HG03571 (cell line): ENCODE measurements at regions not wholly inside any gene's neighbourhood (a gene's known extent, or its start where the extent isn't known, plus 50 kb on each side); places are given as distances from the start of the nearest gene placed in this dataset.

Experiments used
- ATAC-seq: cut with Tn5 transposase; IDR thresholded peaks from one replicate; pipeline ENCODE4 v1.9.1; 2021; ENCODE audit not compliant: unreplicated experiment

DNA sequence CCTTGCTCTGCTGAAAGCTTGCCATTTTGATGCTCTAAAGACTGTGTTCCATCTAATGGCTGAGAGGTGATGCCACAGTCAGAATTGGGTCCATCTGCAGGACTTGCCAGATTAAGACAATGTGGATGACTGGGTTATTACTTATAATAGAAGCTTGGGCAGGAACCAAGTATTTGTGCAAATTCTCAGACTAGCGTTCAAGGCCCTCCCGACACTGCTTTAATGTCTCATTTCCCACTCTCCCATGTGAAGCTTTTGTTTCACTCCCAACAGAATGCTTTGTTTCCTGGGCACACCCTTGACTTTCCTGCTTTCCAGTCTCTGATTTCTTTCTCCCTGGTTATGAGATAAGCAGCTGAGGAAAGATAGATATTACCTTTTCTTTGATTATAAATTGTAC, 215.8 kb downstream of the KCNS3 start:
- no peak for ATAC-seq

DNA sequence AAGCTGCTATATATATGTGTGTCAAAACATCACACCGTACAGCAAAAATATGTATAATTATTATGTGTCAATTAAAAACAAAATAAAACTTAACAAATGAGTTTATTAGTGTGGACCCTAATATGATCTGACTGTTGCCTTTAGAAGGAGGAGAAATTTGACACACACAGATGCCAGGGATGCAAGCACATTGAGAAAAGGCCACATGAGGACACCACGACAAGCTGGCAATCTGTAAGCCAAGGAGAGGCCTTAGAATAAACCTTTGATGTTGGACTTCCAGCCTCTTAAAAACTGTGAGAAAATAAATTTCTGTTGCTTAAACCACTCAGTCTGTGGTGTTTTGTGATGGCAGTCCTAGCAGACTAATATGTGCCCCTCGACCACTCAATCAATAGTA, 214.7 kb downstream of the KCNS3 start:
- ATAC-seq = no peak

- no peak for ATAC-seq
Observed at GRCh38 chr2:18092760-18093159, 214.3 kb downstream of the KCNS3 start.

DNA sequence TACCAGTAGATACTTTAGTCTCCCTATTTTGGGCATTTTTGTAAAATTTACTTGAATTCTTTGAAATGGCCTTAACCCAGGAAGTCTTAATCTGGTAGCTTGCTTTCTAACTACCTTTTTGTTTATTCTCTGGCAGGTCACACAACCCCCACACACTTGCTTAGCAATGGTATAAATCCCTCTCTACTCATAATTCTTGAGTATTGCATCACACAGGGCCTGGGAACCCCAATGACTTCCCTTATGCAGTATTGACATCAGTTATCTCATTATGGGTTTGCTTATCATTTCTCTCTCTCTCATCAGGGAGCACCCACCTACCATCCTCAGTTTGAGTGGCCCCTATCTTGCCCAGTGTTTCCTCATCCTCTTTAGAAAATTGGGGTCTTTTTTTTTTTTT, 207.1 kb downstream of the KCNS3 start:
- no peak for ATAC-seq

DNA sequence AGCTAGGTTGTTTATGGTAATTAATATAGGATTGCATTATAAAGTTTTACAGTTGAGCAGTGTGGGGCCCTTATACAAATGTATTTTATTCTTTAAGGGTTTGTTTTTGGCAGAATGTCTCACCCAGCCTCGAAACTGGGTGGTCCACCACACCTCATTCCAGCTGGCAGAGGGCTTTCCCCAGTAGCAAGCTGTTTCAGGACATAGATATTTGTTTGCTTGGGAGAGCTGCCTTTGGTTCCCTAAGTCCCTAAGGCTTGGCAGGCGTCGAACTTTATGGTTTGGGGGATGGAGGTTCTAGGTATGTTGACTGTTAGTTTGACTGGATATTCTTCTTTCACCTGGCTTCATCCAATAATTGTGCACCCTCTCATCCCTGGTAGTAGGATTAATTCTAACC, 205.9 kb downstream of the KCNS3 start:
- no peak for ATAC-seq

GRCh38 chr2:18083806-18084205, 205.3 kb downstream of the KCNS3 start:
- ATAC-seq = no peak

DNA sequence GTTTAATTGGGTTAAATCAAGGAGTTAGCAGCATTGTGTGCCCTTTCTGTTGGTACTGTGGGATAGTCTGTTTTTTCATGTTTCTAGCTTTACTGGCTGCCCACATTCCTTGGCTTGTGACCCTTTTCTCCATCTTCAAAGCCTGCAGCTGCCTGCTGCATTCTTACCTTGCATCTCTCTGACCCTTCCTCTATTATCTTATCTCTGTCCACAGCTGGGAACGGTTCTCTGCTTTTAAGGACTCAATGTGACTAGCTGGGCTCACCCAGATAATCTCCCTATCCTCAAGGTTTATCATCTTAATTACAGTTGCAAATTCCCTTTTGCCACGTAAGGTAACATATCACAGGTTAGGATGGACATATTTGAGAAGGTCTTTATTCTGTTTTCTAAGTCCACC, 199.7 kb downstream of the KCNS3 start:
- no peak for ATAC-seq

DNA sequence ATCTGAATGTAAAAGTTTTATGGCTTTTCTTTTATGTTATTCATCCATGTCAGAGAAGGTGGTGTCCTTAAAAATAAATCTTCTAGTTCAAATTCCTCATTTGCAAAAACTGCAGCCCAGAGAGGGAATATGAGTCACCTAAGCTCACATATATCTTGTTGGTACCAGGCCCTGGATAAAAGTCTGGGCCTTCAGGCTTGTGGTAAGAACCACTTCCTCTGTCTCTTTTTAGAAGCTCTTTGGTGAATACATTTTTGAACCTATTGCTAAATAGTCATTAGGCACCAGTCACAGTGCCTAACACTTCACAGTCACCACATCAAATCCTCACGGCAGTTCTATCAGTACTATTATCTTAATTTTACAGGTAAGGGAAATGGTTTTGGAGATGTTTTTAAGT, 199.2 kb downstream of the KCNS3 start:
- no peak for ATAC-seq

GRCh38 chr2:18077231-18077630, 198.8 kb downstream of the KCNS3 start:
- no peak for ATAC-seq

DNA sequence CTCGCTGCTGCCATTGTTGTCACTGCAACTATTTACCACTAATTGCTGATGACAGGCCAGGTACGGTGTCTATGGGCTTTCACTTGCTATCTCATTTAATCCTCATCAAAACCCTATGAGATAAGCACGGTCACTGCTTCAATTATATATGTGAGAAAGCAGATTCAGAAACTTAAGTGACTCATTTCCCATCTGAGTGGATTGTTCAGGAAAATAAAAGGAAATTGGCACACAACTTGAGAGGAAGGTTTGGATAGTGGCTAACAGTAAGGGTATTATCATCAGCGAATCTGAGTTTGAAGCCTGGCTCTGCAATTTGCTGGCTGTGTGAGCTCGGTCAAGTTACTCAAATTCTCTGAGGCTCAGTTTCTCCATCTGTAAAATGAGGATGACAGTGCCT, 196.0 kb downstream of the KCNS3 start:
- ATAC-seq = no peak

DNA sequence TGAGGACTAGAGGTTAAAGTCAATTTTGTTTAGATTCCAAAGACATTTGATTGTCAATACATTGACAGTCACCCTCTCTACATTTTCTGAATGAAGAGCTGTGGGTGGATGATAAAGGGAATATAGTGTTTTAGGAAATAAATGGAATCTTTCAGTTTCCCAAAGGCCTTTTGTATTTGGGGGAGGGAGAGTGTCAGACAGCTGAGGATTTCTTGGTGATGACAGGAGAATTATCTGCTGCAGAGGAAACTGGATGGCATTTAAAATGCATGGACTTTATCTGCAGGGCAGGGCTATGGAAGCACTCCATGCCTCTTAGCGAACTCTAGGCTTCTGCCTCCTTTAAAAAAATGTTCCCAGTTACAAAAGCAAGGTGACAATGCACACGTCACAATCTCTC, 195.1 kb downstream of the KCNS3 start:
- no peak for ATAC-seq

GRCh38 chr2:18067588-18068384, 189.3 kb downstream of the KCNS3 start:
- ATAC-seq = no peak

DNA sequence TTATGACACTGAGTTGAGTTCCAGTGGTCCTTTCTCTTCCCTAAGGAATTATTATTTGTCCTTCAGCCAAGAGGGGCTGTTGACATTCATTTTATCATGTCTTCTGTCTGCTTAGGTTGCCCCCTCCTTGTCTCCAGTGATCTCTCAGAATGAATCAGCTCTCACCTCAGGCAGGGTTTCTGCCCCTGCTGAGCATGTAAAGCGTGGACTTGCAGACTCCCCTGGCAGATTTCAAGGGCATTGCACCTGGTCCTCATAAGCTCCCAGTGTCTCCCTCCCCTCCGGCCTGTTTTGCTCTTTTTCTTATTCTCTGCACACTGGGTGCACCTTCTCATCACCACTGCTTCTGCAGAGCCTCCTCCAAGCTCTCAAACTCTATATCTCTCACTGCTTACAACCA, 188.4 kb downstream of the KCNS3 start:
- ATAC-seq = no peak

DNA sequence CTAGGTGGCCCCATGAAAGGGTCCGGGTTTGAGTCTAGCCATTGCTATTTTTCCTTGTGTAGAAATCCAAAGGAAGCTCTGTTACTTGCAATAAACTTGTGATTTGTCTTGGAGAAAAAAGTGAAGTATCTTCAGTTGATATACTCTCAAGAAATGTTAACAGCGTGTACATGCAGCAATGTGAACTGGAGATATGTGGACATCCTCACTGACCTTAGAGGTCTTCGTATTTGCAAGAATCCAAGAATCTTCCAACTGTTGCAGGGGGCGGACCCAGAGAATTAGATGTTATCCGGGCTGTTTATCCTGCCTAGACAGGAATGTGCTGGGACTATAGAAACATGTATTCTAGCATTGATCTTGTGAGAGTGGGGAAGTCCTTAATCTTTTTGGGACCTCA, 187.6 kb downstream of the KCNS3 start:
- ATAC-seq = no peak

- no peak for ATAC-seq
Observed at GRCh38 chr2:18065249-18065648, 186.8 kb downstream of the KCNS3 start.

DNA sequence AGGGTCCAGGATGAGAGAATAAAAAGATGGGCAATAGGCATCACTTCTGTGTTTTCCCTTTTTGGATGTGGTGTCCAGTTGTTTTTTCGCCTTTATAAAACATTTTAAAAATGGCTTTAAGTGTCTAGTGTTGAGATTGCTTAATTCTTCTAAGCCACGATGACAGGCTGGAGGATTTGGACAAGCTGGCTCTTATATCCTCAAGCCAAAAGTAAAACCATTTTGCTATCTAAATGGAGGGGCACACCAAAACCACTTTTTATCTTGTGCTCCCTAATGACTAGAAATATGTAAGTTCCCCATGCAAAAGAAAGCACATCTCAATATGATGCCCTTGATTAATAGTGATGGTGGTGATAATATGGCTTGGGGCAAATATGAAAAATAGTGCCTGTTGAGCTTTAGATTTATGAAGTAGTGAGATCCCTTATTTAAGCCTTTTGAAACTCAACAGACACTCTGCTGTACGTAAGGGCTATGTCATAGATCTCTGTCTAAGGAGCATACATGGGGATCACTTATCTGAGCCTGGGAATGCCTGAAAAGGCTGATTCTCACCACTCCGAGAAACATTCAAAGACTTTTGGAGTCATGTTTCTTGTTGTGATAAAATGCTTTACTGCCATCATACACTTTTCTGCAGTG, 185.5 kb downstream of the KCNS3 start:
- ATAC-seq = no peak

DNA sequence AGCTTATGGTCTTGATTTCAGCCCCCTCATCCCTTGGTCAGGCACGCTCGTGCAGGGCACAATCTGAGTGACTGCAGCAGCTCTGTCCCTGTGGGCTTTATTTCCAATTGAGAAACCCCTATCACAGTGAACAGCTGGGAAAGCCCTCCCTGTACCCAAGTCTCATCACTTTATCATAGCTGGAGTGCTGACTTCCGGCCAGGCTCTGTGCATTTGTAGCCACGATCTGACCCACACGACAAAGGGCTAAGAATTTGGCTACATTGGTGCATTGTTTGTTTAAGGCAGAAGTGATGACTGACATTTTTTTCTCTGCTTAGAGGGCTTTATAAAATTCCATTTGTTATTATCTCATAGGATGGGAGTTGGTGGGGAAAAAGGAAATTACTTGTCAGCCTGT, 184.4 kb downstream of the KCNS3 start:
- ATAC-seq = no peak

DNA sequence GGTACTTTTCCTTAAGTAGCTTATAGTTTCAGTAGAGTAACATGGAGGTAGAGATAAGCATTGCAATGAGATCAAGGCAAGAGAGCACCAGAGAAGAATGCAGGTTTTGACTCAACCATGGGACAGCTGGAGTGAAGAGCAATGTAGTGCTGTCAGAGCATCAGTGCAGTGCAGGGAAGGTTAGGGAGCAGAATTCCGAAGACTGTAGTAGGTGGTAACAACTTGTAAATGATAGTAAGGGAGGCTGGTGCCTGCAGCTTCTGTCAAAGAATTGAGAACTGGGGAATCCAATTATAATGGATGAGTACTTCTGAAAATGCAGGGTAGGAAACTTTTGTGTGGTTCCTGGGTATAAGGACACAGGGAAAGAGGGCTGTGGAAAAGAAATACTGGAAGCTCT, 183.2 kb downstream of the KCNS3 start:
- ATAC-seq = no peak

- no peak for ATAC-seq
Observed at GRCh38 chr2:18057657-18058056, 179.2 kb downstream of the KCNS3 start.

- no peak for ATAC-seq
Observed at GRCh38 chr2:18055290-18055689, 176.8 kb downstream of the KCNS3 start.

DNA sequence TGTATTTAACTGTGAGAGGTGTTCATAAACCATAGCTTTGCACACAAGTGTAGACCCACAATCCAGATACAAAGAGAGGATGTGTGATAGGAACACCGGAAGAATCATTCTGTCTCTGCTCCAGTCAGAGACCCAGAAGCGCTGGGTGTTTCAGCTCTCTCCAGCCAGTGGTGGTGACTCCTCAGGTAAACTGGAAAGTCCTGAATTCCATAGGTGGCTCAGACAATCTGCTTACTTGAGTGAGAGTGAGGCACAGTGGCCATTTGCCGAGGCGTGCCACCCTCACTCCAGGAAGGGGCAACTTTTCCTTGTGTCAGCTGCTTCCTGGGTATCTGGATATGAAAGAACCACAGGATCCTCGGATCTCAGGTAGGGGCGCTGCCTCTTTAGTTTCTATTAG, 171.5 kb downstream of the KCNS3 start:
- no peak for ATAC-seq

GRCh38 chr2:18049325-18049724, 170.9 kb downstream of the KCNS3 start:
- no peak for ATAC-seq
